Endodermal cell (in vitro differentiated cells): ENCODE measurements at regions not wholly inside any gene's neighbourhood (a gene's known extent, or its start where the extent isn't known, plus 50 kb on each side); places are given as distances from the start of the nearest gene placed in this dataset.

Experiments used
- DNase-seq: peaks from one replicate; pipeline ENCODE4 v3.0.0-alpha.2; 2017
- H3K27ac ChIP-seq: 2 replicates; pipeline ENCODE4 v1.5.1; 2013; ENCODE audit warnings: mild to moderate bottlenecking, low read depth, low read length, moderate library complexity
- H3K27me3 ChIP-seq: 2 replicates; pipeline ENCODE4 v1.6.1; 2013; ENCODE audit warnings: mild to moderate bottlenecking, low read length, moderate library complexity; ENCODE audit not compliant: insufficient read depth, control insufficient read depth, poor library complexity, severe bottlenecking
- H3K36me3 ChIP-seq: 2 replicates; pipeline ENCODE4 v1.7.0; 2013; ENCODE audit warnings: mild to moderate bottlenecking, low read length, moderate library complexity; ENCODE audit not compliant: control insufficient read depth, insufficient read depth
- H3K4me1 ChIP-seq: one replicate; pipeline ENCODE4 v1.7.0; 2013; ENCODE audit warnings: low read length; ENCODE audit not compliant: control insufficient read depth, insufficient read depth
- H3K4me3 ChIP-seq: 2 replicates; pipeline ENCODE4 v1.5.1; 2013; ENCODE audit warnings: mild to moderate bottlenecking, low read length, moderate library complexity
- H3K9ac ChIP-seq: 2 replicates; pipeline ENCODE4 v1.6.1; 2013; ENCODE audit warnings: mild to moderate bottlenecking, low read length, moderate library complexity; ENCODE audit not compliant: poor library complexity, severe bottlenecking; ENCODE audit errors: extremely low read depth
- H3K9me3 ChIP-seq: 2 replicates; pipeline ENCODE4 v1.6.1; 2013; ENCODE audit warnings: mild to moderate bottlenecking, low read length, moderate library complexity; ENCODE audit not compliant: control insufficient read depth
- H3K27ac Mint-ChIP-seq: 2 replicates; pipeline ENCODE4 v1.8.0; 2020; ENCODE audit warnings: mixed read lengths
- H3K27me3 Mint-ChIP-seq: 2 replicates; pipeline ENCODE4 v1.8.0; 2021; ENCODE audit warnings: mild to moderate bottlenecking, mixed read lengths; ENCODE audit not compliant: insufficient read depth
- H3K36me3 Mint-ChIP-seq: 2 replicates; pipeline ENCODE4 v1.8.0; 2020; ENCODE audit warnings: low read depth, mixed read lengths
- H3K4me1 Mint-ChIP-seq: 2 replicates; pipeline ENCODE4 v1.8.0; 2020; ENCODE audit warnings: mixed read lengths
- H3K4me3 Mint-ChIP-seq: 2 replicates; pipeline ENCODE4 v1.8.0; 2020; ENCODE audit warnings: mild to moderate bottlenecking, moderate library complexity, mixed read lengths
- H3K9me3 Mint-ChIP-seq: 2 replicates; pipeline ENCODE4 v1.8.0; 2020; ENCODE audit warnings: mild to moderate bottlenecking, mixed read lengths
- CTCF ChIP-seq: fragments of 200-600 bp; sonication (generic); conservative IDR thresholded peaks from 2 replicates; pipeline ENCODE4 v1.5.0; 2021; ENCODE audit warnings: antibody characterized with exemption, mild to moderate bottlenecking
- WGBS, 2 experiments: methylation state at CpG; one replicate each; pipeline versions ENCODE4 v1.1.5 to v1.1.7; 2013; ENCODE audit warnings: missing lambda C conversion rate in 2 of 2, mixed read lengths in 1 of 2; ENCODE audit not compliant: insufficient coverage in 1 of 2, insufficient read length in 1 of 2; 5-methylcytosine and 5-hydroxymethylcytosine counted together

DNA sequence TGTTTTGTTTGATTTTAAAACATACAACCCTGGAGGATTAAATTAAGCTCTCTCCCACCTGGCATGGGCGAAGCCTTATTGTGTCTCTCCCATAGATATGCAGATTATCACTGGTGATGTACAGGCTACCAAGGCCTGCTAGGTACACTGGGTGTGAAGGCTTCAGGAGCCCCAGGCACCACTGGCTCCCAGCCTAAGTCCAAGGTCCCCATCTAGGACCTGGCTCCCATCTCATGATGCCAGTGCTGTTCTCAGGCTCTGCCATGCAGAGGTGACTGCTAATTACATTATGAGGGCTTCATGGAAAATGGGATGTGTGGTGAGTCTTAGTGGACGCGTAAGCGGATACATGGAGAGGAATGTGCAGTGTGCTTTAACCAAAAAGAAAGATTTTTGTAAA lies 201.2 kb upstream of the KLHL29 start:
- no peak for TF ChIP-seq CTCF
- peaks cover 34% of the 10 kb centered on the region for H3K9me3 Mint-ChIP-seq
- Histone ChIP-seq H3K4me3 (no peak overlapping the region), H3K27ac (no peak overlapping the region), H3K27me3 (no peaks in the 10 kb centered on the region), H3K36me3 (no peaks in the 10 kb centered on the region), H3K4me1 (no peaks in the 10 kb centered on the region), H3K9me3 (no peaks in the 10 kb centered on the region), H3K9ac (no peak overlapping the region)
- H3K4me3 Mint-ChIP-seq: no peak overlapping the region
- 80 to 97% methylated on average over 1 to 4 of the region's 4 CpGs for WGBS, 2 experiments
- H3K4me1 Mint-ChIP-seq: no peaks in the 10 kb centered on the region
- H3K27me3 Mint-ChIP-seq: peaks cover 8% of the 10 kb centered on the region
- DNase-seq: no peak
- no peaks in the 10 kb centered on the region for H3K36me3 Mint-ChIP-seq
- no peak overlapping the region for H3K27ac Mint-ChIP-seq

DNA sequence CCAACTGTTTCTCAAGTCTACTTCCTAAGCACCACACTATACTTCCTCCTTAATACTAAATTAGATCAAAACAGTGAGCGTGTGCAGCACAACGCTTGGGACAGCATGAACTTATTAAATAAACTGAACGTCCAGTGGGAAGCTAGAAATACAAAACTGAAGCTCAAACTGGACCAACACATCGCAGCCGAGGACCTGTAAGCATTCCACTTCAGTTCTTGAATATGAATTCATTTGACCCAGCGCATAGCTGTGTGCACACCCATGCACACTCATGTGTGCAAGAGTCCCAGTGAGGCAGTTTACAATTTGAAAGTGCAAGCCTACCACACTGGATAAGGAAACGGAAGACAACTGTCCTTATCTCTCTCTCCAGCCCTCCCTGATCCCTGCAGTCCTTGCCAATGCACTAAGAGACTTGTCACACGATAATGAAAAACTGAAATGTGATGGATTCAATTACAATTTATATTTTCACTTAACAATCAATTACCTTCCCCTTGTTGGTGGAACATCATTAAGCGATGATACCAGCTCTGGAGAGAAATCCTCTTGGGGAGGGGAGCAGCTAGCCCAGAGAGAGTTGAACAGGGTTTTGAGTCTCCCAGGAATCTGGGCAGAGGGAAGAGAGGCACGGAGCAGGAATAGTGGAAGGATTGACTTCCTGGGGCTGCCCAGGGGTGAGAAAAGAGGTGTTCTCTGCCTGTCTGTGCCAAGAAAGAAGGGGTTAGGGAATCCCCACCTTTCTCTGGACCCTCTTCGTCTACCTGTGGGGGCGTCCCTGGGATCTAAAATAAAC lies 186.5 kb upstream of the KLHL29 start:
- no peak for TF ChIP-seq CTCF
- H3K4me3 ChIP-seq: peak overlapping the region; percentile 10
- Mint-ChIP-seq H3K36me3 (no peaks in the 10 kb centered on the region), H3K9me3 (peaks cover 12% of the 10 kb centered on the region), H3K4me1 (peaks cover 15% of the 10 kb centered on the region), H3K27me3 (peaks cover 4% of the 10 kb centered on the region), H3K27ac (no peak overlapping the region), H3K4me3 (peak overlapping the region; percentile 15)
- peaks cover 3% of the 10 kb centered on the region for H3K4me1 ChIP-seq
- peaks cover 16% of the 10 kb centered on the region for H3K9me3 ChIP-seq
- no peak overlapping the region for H3K9ac ChIP-seq
- H3K36me3 ChIP-seq: no peaks in the 10 kb centered on the region
- H3K27ac ChIP-seq: no peak overlapping the region
- H3K27me3 ChIP-seq: no peaks in the 10 kb centered on the region
- DNase-seq: no peak
- 80 to 88% methylated on average over 9 to 12 of the region's 12 CpGs for whole genome bisulfite sequencing, 2 experiments

DNA sequence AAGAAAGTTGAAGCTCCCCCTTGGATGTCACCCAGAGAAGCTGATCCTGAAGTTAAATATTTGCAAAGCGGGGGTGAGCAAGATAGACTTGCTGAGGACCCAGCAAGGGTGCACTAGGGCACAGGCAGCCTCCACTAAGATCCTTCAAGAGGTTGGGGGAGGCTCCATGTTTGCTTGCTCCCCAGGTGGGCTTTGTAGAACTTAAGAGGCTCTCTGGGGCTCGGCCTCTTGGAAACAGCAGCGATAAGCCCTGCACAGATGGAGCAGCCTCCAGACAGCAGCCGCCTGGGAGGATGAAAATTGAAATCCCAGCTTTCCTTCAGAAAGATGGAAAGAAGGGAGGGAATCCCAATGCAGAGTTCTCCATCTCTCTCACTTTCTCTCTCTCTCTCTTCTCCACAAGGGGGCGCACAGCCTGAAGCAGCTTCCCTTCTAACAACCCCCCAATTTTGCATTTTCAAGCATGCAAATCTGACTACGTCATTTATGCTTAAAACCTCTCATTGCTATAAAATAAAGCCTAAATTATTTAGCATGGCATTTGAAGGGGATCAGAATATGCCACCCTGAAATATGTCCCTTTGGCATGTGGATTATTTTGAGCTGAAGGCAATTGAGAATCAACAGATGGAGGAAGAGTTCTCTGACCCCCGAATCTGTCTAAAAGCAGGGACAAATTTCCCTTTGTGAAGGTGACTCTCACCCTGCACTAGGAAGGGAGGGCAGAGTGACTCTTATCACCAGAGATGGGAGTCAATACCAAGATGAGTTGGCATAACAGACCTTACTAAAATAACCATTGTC lies 185.7 kb upstream of the KLHL29 start:
- H3K36me3 ChIP-seq: no peaks in the 10 kb centered on the region
- Mint-ChIP-seq H3K4me1 (peaks cover 15% of the 10 kb centered on the region), H3K9me3 (peaks cover 12% of the 10 kb centered on the region), H3K36me3 (no peaks in the 10 kb centered on the region), H3K27ac (no peak overlapping the region), H3K4me3 (peak overlapping the region; percentile 15), H3K27me3 (peaks cover 4% of the 10 kb centered on the region)
- peaks cover 16% of the 10 kb centered on the region for H3K9me3 ChIP-seq
- no peak overlapping the region for H3K9ac ChIP-seq
- TF ChIP-seq CTCF: peak; percentile 89
- no peaks in the 10 kb centered on the region for H3K27me3 ChIP-seq
- H3K4me1 ChIP-seq: peaks cover 3% of the 10 kb centered on the region
- no peak overlapping the region for H3K27ac ChIP-seq
- WGBS, 2 experiments: 56 to 78% methylated on average over 2 to 7 of the region's 7 CpGs
- peak; percentile 68 for DNase-seq
- peak overlapping the region; percentile 66 for H3K4me3 ChIP-seq
